Neuronal stem cell (in vitro differentiated cells): ENCODE measurements at regions not wholly inside any gene's neighbourhood (a gene's known extent, or its start where the extent isn't known, plus 50 kb on each side); places are given as distances from the start of the nearest gene placed in this dataset.

Experiments used
- DNase-seq: peaks from one replicate; pipeline ENCODE4 v3.0.0-alpha.2; 2013; ENCODE audit warnings: low spot score
- H2AFZ ChIP-seq: one replicate; pipeline ENCODE4 v1.6.1; 2013; ENCODE audit warnings: mild to moderate bottlenecking, low read length, inconsistent platforms
- H2AK5ac ChIP-seq: 2 replicates; pipeline ENCODE4 v1.6.1; 2013; ENCODE audit warnings: low read depth, mild to moderate bottlenecking, inconsistent platforms, low read length, moderate library complexity, mixed read lengths
- H2BK120ac ChIP-seq: 2 replicates; pipeline ENCODE4 v1.6.1; 2013; ENCODE audit warnings: low read depth, mild to moderate bottlenecking, inconsistent platforms, low read length, moderate library complexity, mixed read lengths
- H2BK12ac ChIP-seq: one replicate; pipeline ENCODE4 v1.6.1; 2013; ENCODE audit warnings: low read length, inconsistent platforms
- H2BK15ac ChIP-seq: 2 replicates; pipeline ENCODE4 v1.6.1; 2013; ENCODE audit warnings: mild to moderate bottlenecking, low read length, inconsistent platforms, mixed read lengths
- H2BK5ac ChIP-seq: one replicate; pipeline ENCODE4 v1.6.1; 2013; ENCODE audit warnings: inconsistent platforms, mild to moderate bottlenecking, low read length, moderate library complexity
- H3K14ac ChIP-seq: one replicate; pipeline ENCODE4 v1.6.1; 2013; ENCODE audit warnings: low read length, inconsistent platforms
- H3K18ac ChIP-seq: 2 replicates; pipeline ENCODE4 v1.6.1; 2013; ENCODE audit warnings: low read length, inconsistent platforms
- H3K23ac ChIP-seq: 2 replicates; pipeline ENCODE4 v1.6.1; 2013; ENCODE audit warnings: low read depth, mild to moderate bottlenecking, mixed read lengths, low read length, inconsistent platforms; ENCODE audit not compliant: poor library complexity
- H3K27ac ChIP-seq: replicated peaks from 3 replicates; pipeline ENCODE4 v1.5.1; 2013; ENCODE audit warnings: low read length, inconsistent platforms
- H3K27me3 ChIP-seq, 3 experiments: 2 replicates each; pipeline ENCODE4 v1.6.1; 2013; ENCODE audit warnings: low read length in 3 of 3, mild to moderate bottlenecking in 2 of 3, inconsistent platforms in 1 of 3, low read depth in 1 of 3, mixed read lengths in 1 of 3, moderate library complexity in 1 of 3; ENCODE audit not compliant: control insufficient read depth in 3 of 3, insufficient read depth in 3 of 3
- H3K36me3 ChIP-seq, 2 donors: replicated peaks in 1 of 2; 2 replicates each; pipeline ENCODE4 v1.6.1; 2013; ENCODE audit warnings: low read length in 2 of 2; ENCODE audit not compliant: control insufficient read depth in 2 of 2, insufficient read depth in 2 of 2
- H3K4ac ChIP-seq: 2 replicates; pipeline ENCODE4 v1.6.1; 2013; ENCODE audit warnings: inconsistent platforms, mild to moderate bottlenecking, low read length, moderate library complexity
- H3K4me1 ChIP-seq, 2 donors: 1 replicate in 1 of 2; 2 replicates in 1 of 2; pipeline ENCODE4 v1.6.1; 2013; ENCODE audit warnings: low read length in 2 of 2, low read depth in 1 of 2; ENCODE audit not compliant: control insufficient read depth in 2 of 2, insufficient read depth in 1 of 2
- H3K4me2 ChIP-seq: one replicate; pipeline ENCODE4 v1.6.1; 2013; ENCODE audit warnings: mild to moderate bottlenecking, low read length, inconsistent platforms; ENCODE audit not compliant: insufficient read depth, poor library complexity, severe bottlenecking
- H3K4me3 ChIP-seq, 2 donors: 2 replicates each; pipeline ENCODE4 v1.5.1; 2013; ENCODE audit warnings: low read length in 2 of 2, mild to moderate bottlenecking in 2 of 2, inconsistent platforms in 1 of 2, moderate library complexity in 1 of 2
- H3K79me1 ChIP-seq: one replicate; pipeline ENCODE4 v1.6.1; 2013; ENCODE audit warnings: low read depth, mild to moderate bottlenecking, inconsistent platforms, low read length, moderate library complexity
- H3K9ac ChIP-seq: one replicate; pipeline ENCODE4 v1.6.1; 2013; ENCODE audit warnings: mild to moderate bottlenecking, low read depth, low read length, inconsistent platforms; ENCODE audit not compliant: poor library complexity
- H3K9me3 ChIP-seq, 2 donors: replicated peaks in 1 of 2; 2 replicates each; pipeline versions ENCODE3 to v1.6.1; 2013; ENCODE audit warnings: low read length in 2 of 2, mild to moderate bottlenecking in 2 of 2, inconsistent platforms in 1 of 2, low read depth in 1 of 2, mixed read lengths in 1 of 2, moderate library complexity in 1 of 2; ENCODE audit not compliant: control insufficient read depth in 2 of 2, insufficient read depth in 1 of 2
- H4K8ac ChIP-seq: one replicate; pipeline ENCODE4 v1.6.1; 2013; ENCODE audit warnings: low read depth, mild to moderate bottlenecking, inconsistent platforms, low read length, moderate library complexity
- H4K91ac ChIP-seq: one replicate; pipeline ENCODE4 v1.6.1; 2013; ENCODE audit warnings: low read length, low read depth, mild to moderate bottlenecking, inconsistent platforms; ENCODE audit not compliant: poor library complexity
- WGBS, 2 donors: extraction: QIAGEN DNeasy Blood & Tissue Kit; methylation state at CpG; one replicate each; pipeline ENCODE4 v1.1.7; 2013; ENCODE audit warnings: missing lambda C conversion rate in 2 of 2, mixed read lengths in 1 of 2; ENCODE audit not compliant: insufficient read length in 2 of 2, insufficient replicate concordance in 1 of 2; ENCODE audit errors: extremely low coverage in 2 of 2; 5-methylcytosine and 5-hydroxymethylcytosine counted together

DNA sequence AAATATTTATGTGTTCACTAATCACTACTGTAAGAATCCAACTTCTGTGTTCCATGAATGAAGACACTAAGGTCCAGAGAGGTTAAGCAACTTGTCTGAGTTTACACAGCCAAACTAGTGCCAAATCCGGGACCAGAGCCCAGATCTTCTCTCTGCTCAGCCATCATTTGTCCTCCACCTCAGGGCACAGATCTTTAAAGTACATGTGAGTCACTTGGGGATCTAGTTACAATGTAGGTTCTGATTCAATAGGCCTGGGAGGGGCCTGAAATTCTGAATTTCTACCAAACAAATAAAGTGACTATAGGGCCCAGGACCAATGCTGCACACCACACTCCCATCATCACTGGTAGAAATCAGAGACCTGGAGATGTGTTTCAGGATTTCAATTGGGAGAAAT, 162.9 kb downstream of the GXYLT1 start:
- Histone ChIP-seq H3K9me3 (no peaks in the 10 kb centered on the region), H3K36me3 (no peaks in the 10 kb centered on the region), H3K4ac (no peak overlapping the region), H4K8ac (no peak overlapping the region), H3K4me1 (peaks cover 3% of the 10 kb centered on the region in 2 donors), H3K18ac (no peak overlapping the region), H2AK5ac (no peak overlapping the region), H3K27me3 (no peaks in the 10 kb centered on the region), H3K9ac (no peak overlapping the region), H3K4me2 (no peak overlapping the region), H4K91ac (no peak overlapping the region), H2BK120ac (no peak overlapping the region), H3K4me3 (no peak overlapping the region), H2BK12ac (no peak overlapping the region), H3K79me1 (no peaks in the 10 kb centered on the region), H3K23ac (no peak overlapping the region), H3K14ac (no peak overlapping the region), H2BK15ac (no peak overlapping the region), H2BK5ac (no peak overlapping the region), H3K27ac (no peak overlapping the region), H2AFZ (no peak overlapping the region)
- no CpG with 5 or more reads among the region's 1 CpG for WGBS, 2 donors
- no peak for DNase-seq

DNA sequence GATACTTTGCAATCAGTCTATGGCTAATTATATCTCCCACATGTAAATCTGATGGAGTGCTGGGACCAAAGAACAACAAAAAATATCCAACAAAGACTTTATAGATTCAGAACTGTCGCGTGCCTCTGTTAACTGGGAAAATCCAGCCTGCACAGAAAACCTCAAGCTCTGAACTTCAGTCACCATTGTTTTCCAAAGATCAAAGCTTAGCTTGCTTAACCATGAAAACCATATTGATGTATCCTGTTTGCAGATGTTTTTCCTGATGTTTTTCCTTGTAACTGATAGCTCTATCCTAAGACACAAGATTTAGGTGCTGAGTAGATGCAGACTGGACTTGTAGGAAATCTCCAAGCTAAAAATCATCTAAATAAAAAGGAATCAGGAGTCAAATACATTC, 163.7 kb downstream of the GXYLT1 start:
- no peak overlapping the region for H2BK5ac ChIP-seq
- no peak overlapping the region for H4K91ac ChIP-seq
- H3K14ac ChIP-seq: no peak overlapping the region
- H2AFZ ChIP-seq: peak overlapping the region; percentile 43
- H2BK15ac ChIP-seq: no peak overlapping the region
- no peak for DNase-seq
- H2AK5ac ChIP-seq: no peak overlapping the region
- H3K9ac ChIP-seq: no peak overlapping the region
- H3K23ac ChIP-seq: no peak overlapping the region
- no peak overlapping the region for H3K4me3 ChIP-seq
- no peak overlapping the region for H3K4ac ChIP-seq
- H3K27ac ChIP-seq: no peak overlapping the region
- WGBS, 2 donors: no CpG with 5 or more reads among the region's 2 CpGs
- no peaks in the 10 kb centered on the region for H3K36me3 ChIP-seq
- H3K27me3 ChIP-seq: no peaks in the 10 kb centered on the region
- H3K18ac ChIP-seq: no peak overlapping the region
- H4K8ac ChIP-seq: no peak overlapping the region
- H3K79me1 ChIP-seq: no peaks in the 10 kb centered on the region
- no peak overlapping the region for H3K4me2 ChIP-seq
- H3K4me1 ChIP-seq: peaks cover 3% of the 10 kb centered on the region in 2 donors
- no peak overlapping the region for H2BK120ac ChIP-seq
- H2BK12ac ChIP-seq: no peak overlapping the region
- H3K9me3 ChIP-seq: no peaks in the 10 kb centered on the region

DNA sequence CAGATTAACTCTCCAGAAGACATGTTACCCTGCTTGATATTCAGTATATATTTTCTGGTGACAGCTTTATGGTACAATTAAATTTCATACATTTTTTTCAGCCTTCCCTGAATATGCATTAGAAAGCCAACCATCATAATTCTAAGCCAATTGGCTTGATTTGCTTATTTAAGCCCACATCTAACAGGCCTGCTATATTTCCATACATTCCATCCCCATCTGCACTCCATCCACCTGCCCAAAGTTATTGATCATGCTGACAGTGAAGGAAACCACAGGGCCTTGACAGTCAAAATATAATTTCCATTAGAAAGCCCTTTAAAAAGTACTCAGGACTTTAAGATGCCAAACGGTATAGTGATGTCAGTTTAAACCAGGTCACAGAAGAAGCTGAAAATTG, 164.3 kb downstream of the GXYLT1 start:
- H3K18ac ChIP-seq: no peak overlapping the region
- peaks cover 3% of the 10 kb centered on the region in 2 donors for H3K4me1 ChIP-seq
- H3K79me1 ChIP-seq: no peaks in the 10 kb centered on the region
- no peak overlapping the region for H3K23ac ChIP-seq
- WGBS, 2 donors: no CpG with 5 or more reads among the region's 1 CpG
- H3K27me3 ChIP-seq: no peaks in the 10 kb centered on the region
- DNase-seq: no peak
- H2AK5ac ChIP-seq: no peak overlapping the region
- no peak overlapping the region for H3K27ac ChIP-seq
- no peak overlapping the region for H3K14ac ChIP-seq
- H3K9ac ChIP-seq: no peak overlapping the region
- no peak overlapping the region for H4K8ac ChIP-seq
- H3K4me3 ChIP-seq: no peak overlapping the region
- no peak overlapping the region for H3K4ac ChIP-seq
- no peak overlapping the region for H2BK12ac ChIP-seq
- no peak overlapping the region for H2AFZ ChIP-seq
- no peaks in the 10 kb centered on the region for H3K9me3 ChIP-seq
- H2BK15ac ChIP-seq: no peak overlapping the region
- no peak overlapping the region for H2BK5ac ChIP-seq
- no peak overlapping the region for H3K4me2 ChIP-seq
- H4K91ac ChIP-seq: no peak overlapping the region
- H3K36me3 ChIP-seq: no peaks in the 10 kb centered on the region
- no peak overlapping the region for H2BK120ac ChIP-seq

DNA sequence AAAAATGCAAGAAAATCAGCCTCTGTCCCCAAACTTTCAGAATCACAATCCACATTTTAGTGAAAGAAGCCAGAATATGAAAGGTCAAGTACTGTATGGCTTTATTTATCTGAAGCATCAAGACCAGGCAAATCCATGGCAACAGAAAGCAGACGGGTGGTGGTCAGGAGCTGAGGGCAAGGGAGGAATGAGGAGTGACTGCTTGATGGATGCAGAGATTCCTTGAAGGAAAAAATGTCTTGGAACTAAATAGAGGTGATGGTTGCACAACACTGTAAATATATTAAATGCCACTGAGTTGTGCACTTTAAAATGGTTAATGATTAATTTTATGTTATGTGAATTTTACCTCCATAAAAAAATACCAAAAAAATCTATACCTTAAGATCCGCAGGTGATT, 165.1 kb downstream of the GXYLT1 start:
- Histone ChIP-seq H2BK15ac (no peak overlapping the region), H4K91ac (no peak overlapping the region), H3K9me3 (no peaks in the 10 kb centered on the region), H2AK5ac (no peak overlapping the region), H3K27me3 (no peaks in the 10 kb centered on the region), H3K36me3 (no peaks in the 10 kb centered on the region), H3K18ac (no peak overlapping the region), H3K4me1 (peaks cover 3% of the 10 kb centered on the region in 2 donors), H3K27ac (no peak overlapping the region), H3K14ac (no peak overlapping the region), H2BK12ac (no peak overlapping the region), H3K79me1 (no peaks in the 10 kb centered on the region), H3K4me2 (no peak overlapping the region), H4K8ac (no peak overlapping the region), H3K23ac (no peak overlapping the region), H3K9ac (no peak overlapping the region), H2AFZ (no peak overlapping the region), H3K4ac (no peak overlapping the region), H2BK120ac (no peak overlapping the region), H2BK5ac (no peak overlapping the region), H3K4me3 (no peak overlapping the region)
- WGBS, 2 donors: no CpG with 5 or more reads among the region's 2 CpGs
- no peak for DNase-seq
